ENCODE measurements at regions not wholly inside any gene's neighbourhood (a gene's known extent, or its start where the extent isn't known, plus 50 kb on each side); places are given as distances from the start of the nearest gene placed in this dataset.

GRCh38 chr1:218694085-218694484 lies 348.9 kb downstream of the TGFB2 start:
- DNase-seq (ENCODE audit: low read depth, low spot score) = no peak
- in situ Hi-C loops (cut with HindIII; ENCODE audit: low sequenced_read_pairs) = no loop called here
- no peak for TF ChIP-seq CTCF (IDR thresholded peaks at IDR 0.05; ENCODE audit: low read depth, low read length)
- H3K4me3 ChIP-seq (ENCODE audit: low read depth, low read length) = no peak overlapping the region

- no peak for TF ChIP-seq CTCF (IDR thresholded peaks at IDR 0.05; ENCODE audit: low read depth, low read length)
- no peak overlapping the region for H3K4me3 ChIP-seq (ENCODE audit: low read depth, low read length)
- in situ Hi-C loops (cut with HindIII; ENCODE audit: low sequenced_read_pairs) = no loop called here
- no peak for DNase-seq (ENCODE audit: low read depth, low spot score)
Measured at GRCh38 chr1:218694636-218695035, 349.5 kb downstream of the TGFB2 start.

GRCh38 chr1:218695525-218695924 lies 350.4 kb downstream of the TGFB2 start:
- no peak overlapping the region for H3K4me3 ChIP-seq (ENCODE audit: low read depth, low read length)
- DNase-seq (ENCODE audit: low read depth, low spot score) = no peak
- in situ Hi-C loops (cut with HindIII; ENCODE audit: low sequenced_read_pairs) = no loop called here
- TF ChIP-seq CTCF (IDR thresholded peaks at IDR 0.05; ENCODE audit: low read depth, low read length) = no peak

- DNase-seq (ENCODE audit: low read depth, low spot score) = no peak
- TF ChIP-seq CTCF (IDR thresholded peaks at IDR 0.05; ENCODE audit: low read depth, low read length) = no peak
- in situ Hi-C loops (cut with HindIII; ENCODE audit: low sequenced_read_pairs) = no loop called here
Measured at GRCh38 chr1:218698141-218698540, 353.0 kb downstream of the TGFB2 start.

GRCh38 chr1:218699421-218699820 lies 354.3 kb downstream of the TGFB2 start:
- TF ChIP-seq CTCF (IDR thresholded peaks at IDR 0.05; ENCODE audit: low read depth, low read length) = no peak
- no peak overlapping the region for H3K4me3 ChIP-seq (ENCODE audit: low read depth, low read length)
- in situ Hi-C loops (cut with HindIII; ENCODE audit: low sequenced_read_pairs) = no loop called here
- DNase-seq (ENCODE audit: low read depth, low spot score) = no peak

More at GRCh38 chr1:218698141-218698540, 353.0 kb downstream of the TGFB2 start:
- H3K4me3 ChIP-seq (ENCODE audit: low read depth, low read length) = no peak overlapping the region

- TF ChIP-seq CTCF (IDR thresholded peaks at IDR 0.05; ENCODE audit: low read depth, low read length) = no peak
- DNase-seq (ENCODE audit: low read depth, low spot score) = no peak
- H3K4me3 ChIP-seq (ENCODE audit: low read depth, low read length) = no peak overlapping the region
- in situ Hi-C loops (cut with HindIII; ENCODE audit: low sequenced_read_pairs) = no loop called here
Measured at GRCh38 chr1:218699865-218700264, 354.7 kb downstream of the TGFB2 start.

GRCh38 chr1:218700666-218701065 lies 355.5 kb downstream of the TGFB2 start:
- DNase-seq (ENCODE audit: low read depth, low spot score) = no peak
- in situ Hi-C loops (cut with HindIII; ENCODE audit: low sequenced_read_pairs) = no loop called here
- TF ChIP-seq CTCF (IDR thresholded peaks at IDR 0.05; ENCODE audit: low read depth, low read length) = no peak
- H3K4me3 ChIP-seq (ENCODE audit: low read depth, low read length) = no peak overlapping the region

Measured in astrocyte of the spinal cord (primary cell).